HEK293 (cell line): ENCODE measurements at regions not wholly inside any gene's neighbourhood (a gene's known extent, or its start where the extent isn't known, plus 50 kb on each side); places are given as distances from the start of the nearest gene placed in this dataset.

Experiments used
- CTCF ChIA-PET: fragments of 350-600 bp; formaldehyde crosslinking; extraction: SDS; loops from one replicate; lab custom pipeline; 2021; ENCODE audit warnings: antibody characterized with exemption; lab: Yijun Ruan, JAX
- POLR2A ChIA-PET: fragments of 300-600 bp; formaldehyde crosslinking; extraction: SDS; loops from one replicate; lab custom pipeline; 2020; ENCODE audit warnings: antibody characterized with exemption, inconsistent platforms; lab: Yijun Ruan, JAX
- H3K27ac ChIP-seq: fragments of 200-500 bp; sonication (Bioruptor generic); 2 replicates; pipeline ENCODE4 v1.5.1; 2014; ENCODE audit warnings: low read depth, low read length, control low read depth, inconsistent platforms; ENCODE audit errors: extremely low read depth
- H3K36me3 ChIP-seq, 2 experiments: fragments of 200-500 bp in 1 of 2; sonication (Bioruptor generic) in 1 of 2; 1 replicate in 1 of 2; 2 replicates in 1 of 2; pipeline ENCODE4 v1.5.1; 2014 to 2017; ENCODE audit warnings: inconsistent platforms in 2 of 2, low read length in 2 of 2; ENCODE audit not compliant: control insufficient read depth in 2 of 2, insufficient read depth in 1 of 2
- H3K4me1 ChIP-seq: fragments of 200-500 bp; sonication (Bioruptor generic); 2 replicates; pipeline ENCODE4 v1.5.1; 2014; ENCODE audit warnings: mild to moderate bottlenecking, low read length, inconsistent platforms; ENCODE audit not compliant: control insufficient read depth, insufficient read depth
- H3K4me3 ChIP-seq: 2 replicates; pipeline ENCODE4 v1.5.1; 2011; ENCODE audit warnings: low read depth, mild to moderate bottlenecking, control low read depth, low read length, moderate library complexity
- H3K9me3 ChIP-seq: fragments of 200-500 bp; sonication (Bioruptor generic); 2 replicates; pipeline ENCODE4 v1.5.1; 2014; ENCODE audit warnings: low read depth, low read length, inconsistent platforms; ENCODE audit not compliant: control insufficient read depth, insufficient read depth
- BCL11B ChIP-seq: fragments of 450-650 bp; formaldehyde crosslinking; IDR thresholded peaks from 2 replicates; pipeline ENCODE4 v1.5.1; 2016; ENCODE audit warnings: low read depth, missing biosample characterization, missing genetic modification characterization
- EGR2 ChIP-seq: fragments of 450-650 bp; formaldehyde crosslinking; IDR thresholded peaks from 2 replicates; pipeline ENCODE4 v1.5.1; 2016; ENCODE audit warnings: low read depth, missing biosample characterization, missing genetic modification characterization
- WT1 ChIP-seq: fragments of 450-650 bp; formaldehyde crosslinking; IDR thresholded peaks from 2 replicates; pipeline ENCODE4 v1.5.1; 2016; ENCODE audit warnings: missing biosample characterization, missing genetic modification characterization
- ZBTB1 ChIP-seq: fragments of 450-650 bp; formaldehyde crosslinking; IDR thresholded peaks from 2 replicates; pipeline ENCODE4 v1.5.1; 2016; ENCODE audit warnings: missing biosample characterization, missing genetic modification characterization
- ZEB2 ChIP-seq: fragments of 450-650 bp; formaldehyde crosslinking; IDR thresholded peaks from 2 replicates; pipeline ENCODE4 v1.5.1; 2016; ENCODE audit warnings: missing biosample characterization, missing genetic modification characterization
- ZNF23 ChIP-seq: fragments of 450-650 bp; formaldehyde crosslinking; IDR thresholded peaks from 2 replicates; pipeline ENCODE4 v1.5.1; 2016; ENCODE audit warnings: missing biosample characterization, missing genetic modification characterization, borderline replicate concordance
- ZNF302 ChIP-seq: fragments of 450-650 bp; formaldehyde crosslinking; IDR thresholded peaks from 2 replicates; pipeline ENCODE4 v1.5.1; 2016; ENCODE audit warnings: missing biosample characterization, missing genetic modification characterization, low read depth
- ZNF335 ChIP-seq: fragments of 450-650 bp; formaldehyde crosslinking; conservative IDR thresholded peaks from 2 replicates; pipeline ENCODE4 v1.5.1; 2016; ENCODE audit warnings: missing biosample characterization, missing genetic modification characterization
- ZNF341 ChIP-seq: fragments of 450-650 bp; formaldehyde crosslinking; IDR thresholded peaks from 2 replicates; pipeline ENCODE4; 2016; ENCODE audit warnings: low read depth, missing biosample characterization, missing genetic modification characterization
- ZNF544 ChIP-seq: fragments of 450-650 bp; formaldehyde crosslinking; IDR thresholded peaks from 2 replicates; pipeline ENCODE4 v1.5.0; 2017; ENCODE audit warnings: missing biosample characterization, missing genetic modification characterization
- ZNF623 ChIP-seq: fragments of 450-650 bp; formaldehyde crosslinking; IDR thresholded peaks from 2 replicates; pipeline ENCODE4 v1.5.1; 2016; ENCODE audit warnings: missing biosample characterization, missing genetic modification characterization
- ZNF830 ChIP-seq: fragments of 450-650 bp; IDR thresholded peaks from 2 replicates; pipeline ENCODE4 v1.5.0; 2018; ENCODE audit warnings: missing biosample characterization, missing genetic modification characterization, low read depth, mild to moderate bottlenecking, moderate library complexity
- ZSCAN23 ChIP-seq: fragments of 450-650 bp; formaldehyde crosslinking; IDR thresholded peaks from 2 replicates; pipeline ENCODE4 v1.5.1; 2016; ENCODE audit warnings: missing biosample characterization, missing genetic modification characterization
- ZXDB ChIP-seq: fragments of 450-650 bp; formaldehyde crosslinking; IDR thresholded peaks from 2 replicates; pipeline ENCODE4 v1.5.1; 2016; ENCODE audit warnings: missing biosample characterization, missing genetic modification characterization
- TF ChIP-seq, protein P1 (sequence below): fragments of 450-650 bp; formaldehyde crosslinking; IDR thresholded peaks from 2 replicates; pipeline ENCODE4 v1.5.1; 2016; ENCODE audit warnings: missing biosample characterization, missing genetic modification characterization
- TF ChIP-seq, protein P2 (sequence below): fragments of 450-650 bp; formaldehyde crosslinking; IDR thresholded peaks from 2 replicates; pipeline ENCODE4 v1.5.1; 2016; ENCODE audit warnings: missing biosample characterization, missing genetic modification characterization
- TF ChIP-seq, protein P3 (sequence below): fragments of 450-650 bp; formaldehyde crosslinking; IDR thresholded peaks from 2 replicates; pipeline ENCODE4 v1.5.1; 2017; ENCODE audit warnings: missing biosample characterization, missing genetic modification characterization
- TF ChIP-seq, protein P4 (sequence below): fragments of 450-650 bp; formaldehyde crosslinking; IDR thresholded peaks from 2 replicates; pipeline ENCODE4 v1.5.1; 2016; ENCODE audit warnings: missing biosample characterization, missing genetic modification characterization
- TF ChIP-seq, protein P5 (sequence below): fragments of 450-650 bp; formaldehyde crosslinking; optimal IDR thresholded peaks from 2 replicates; pipeline ENCODE3; 2016; ENCODE audit warnings: missing biosample characterization, mild to moderate bottlenecking, missing genetic modification characterization

DNA sequence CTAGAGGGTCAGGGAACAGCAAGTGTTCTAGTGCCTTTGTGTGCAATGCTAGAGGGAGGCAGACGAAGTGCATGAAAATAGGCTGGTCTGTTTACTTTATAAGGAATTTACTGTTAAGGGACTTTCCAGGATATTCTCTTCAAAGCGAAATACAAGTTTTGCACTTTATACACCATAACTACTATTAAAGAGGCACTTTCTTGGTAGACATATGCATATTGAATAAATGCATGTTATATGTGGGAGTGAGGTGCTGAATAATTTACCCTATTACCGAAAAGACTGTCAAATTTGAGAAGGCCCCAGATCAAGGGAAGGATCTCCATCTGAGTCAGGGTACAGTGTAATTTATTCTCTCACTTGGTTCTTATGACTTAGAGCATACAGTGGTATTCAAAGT lies 310.5 kb downstream of the S1PR1 start (continued):
- no peak for TF ChIP-seq ZXDB

DNA sequence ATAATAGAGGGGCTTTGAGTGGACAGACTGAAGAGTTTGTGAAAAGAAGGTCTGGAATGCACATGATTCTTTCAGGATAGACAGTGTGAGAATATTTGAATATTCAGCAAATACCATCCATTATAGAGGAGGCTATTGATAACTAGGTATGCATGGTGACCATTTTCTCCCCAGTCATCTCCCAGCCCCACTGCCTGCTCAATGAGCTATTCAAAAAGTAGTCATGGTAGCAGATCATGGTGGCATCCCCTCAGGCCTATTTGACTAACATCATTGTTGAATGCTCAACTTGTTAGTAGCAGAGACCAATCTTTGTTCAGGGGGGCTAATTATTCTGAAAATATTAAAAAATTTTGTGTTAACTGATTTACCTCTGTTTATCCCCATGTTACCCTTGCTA lies 311.6 kb downstream of the S1PR1 start:
- POLR2A ChIA-PET = no interaction called here
- no peak overlapping the region for H3K27ac ChIP-seq
- no peaks in the 10 kb centered on the region for H3K36me3 ChIP-seq
- TF ChIP-seq, protein P1, sequence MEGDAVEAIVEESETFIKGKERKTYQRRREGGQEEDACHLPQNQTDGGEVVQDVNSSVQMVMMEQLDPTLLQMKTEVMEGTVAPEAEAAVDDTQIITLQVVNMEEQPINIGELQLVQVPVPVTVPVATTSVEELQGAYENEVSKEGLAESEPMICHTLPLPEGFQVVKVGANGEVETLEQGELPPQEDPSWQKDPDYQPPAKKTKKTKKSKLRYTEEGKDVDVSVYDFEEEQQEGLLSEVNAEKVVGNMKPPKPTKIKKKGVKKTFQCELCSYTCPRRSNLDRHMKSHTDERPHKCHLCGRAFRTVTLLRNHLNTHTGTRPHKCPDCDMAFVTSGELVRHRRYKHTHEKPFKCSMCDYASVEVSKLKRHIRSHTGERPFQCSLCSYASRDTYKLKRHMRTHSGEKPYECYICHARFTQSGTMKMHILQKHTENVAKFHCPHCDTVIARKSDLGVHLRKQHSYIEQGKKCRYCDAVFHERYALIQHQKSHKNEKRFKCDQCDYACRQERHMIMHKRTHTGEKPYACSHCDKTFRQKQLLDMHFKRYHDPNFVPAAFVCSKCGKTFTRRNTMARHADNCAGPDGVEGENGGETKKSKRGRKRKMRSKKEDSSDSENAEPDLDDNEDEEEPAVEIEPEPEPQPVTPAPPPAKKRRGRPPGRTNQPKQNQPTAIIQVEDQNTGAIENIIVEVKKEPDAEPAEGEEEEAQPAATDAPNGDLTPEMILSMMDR = no peak
- no peak for TF ChIP-seq ZNF335 (tag by site-specific recombination)
- TF ChIP-seq ZNF23 (tag by site-specific recombination) = no peak
- TF ChIP-seq, protein P2, sequence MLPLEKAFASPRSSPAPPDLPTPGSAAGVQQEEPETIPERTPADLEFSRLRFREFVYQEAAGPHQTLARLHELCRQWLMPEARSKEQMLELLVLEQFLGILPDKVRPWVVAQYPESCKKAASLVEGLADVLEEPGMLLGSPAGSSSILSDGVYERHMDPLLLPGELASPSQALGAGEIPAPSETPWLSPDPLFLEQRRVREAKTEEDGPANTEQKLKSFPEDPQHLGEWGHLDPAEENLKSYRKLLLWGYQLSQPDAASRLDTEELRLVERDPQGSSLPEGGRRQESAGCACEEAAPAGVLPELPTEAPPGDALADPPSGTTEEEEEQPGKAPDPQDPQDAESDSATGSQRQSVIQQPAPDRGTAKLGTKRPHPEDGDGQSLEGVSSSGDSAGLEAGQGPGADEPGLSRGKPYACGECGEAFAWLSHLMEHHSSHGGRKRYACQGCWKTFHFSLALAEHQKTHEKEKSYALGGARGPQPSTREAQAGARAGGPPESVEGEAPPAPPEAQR (tag by site-specific recombination) = no peak
- no peak for TF ChIP-seq ZNF830 (tag by site-specific recombination)
- TF ChIP-seq, protein P3, sequence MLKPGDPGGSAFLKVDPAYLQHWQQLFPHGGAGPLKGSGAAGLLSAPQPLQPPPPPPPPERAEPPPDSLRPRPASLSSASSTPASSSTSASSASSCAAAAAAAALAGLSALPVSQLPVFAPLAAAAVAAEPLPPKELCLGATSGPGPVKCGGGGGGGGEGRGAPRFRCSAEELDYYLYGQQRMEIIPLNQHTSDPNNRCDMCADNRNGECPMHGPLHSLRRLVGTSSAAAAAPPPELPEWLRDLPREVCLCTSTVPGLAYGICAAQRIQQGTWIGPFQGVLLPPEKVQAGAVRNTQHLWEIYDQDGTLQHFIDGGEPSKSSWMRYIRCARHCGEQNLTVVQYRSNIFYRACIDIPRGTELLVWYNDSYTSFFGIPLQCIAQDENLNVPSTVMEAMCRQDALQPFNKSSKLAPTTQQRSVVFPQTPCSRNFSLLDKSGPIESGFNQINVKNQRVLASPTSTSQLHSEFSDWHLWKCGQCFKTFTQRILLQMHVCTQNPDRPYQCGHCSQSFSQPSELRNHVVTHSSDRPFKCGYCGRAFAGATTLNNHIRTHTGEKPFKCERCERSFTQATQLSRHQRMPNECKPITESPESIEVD (tag by site-specific recombination) = no peak
- TF ChIP-seq ZNF302 (tag by site-specific recombination) = no peak
- no peak for TF ChIP-seq ZNF623 (tag by site-specific recombination)
- TF ChIP-seq ZNF341 (tag by site-specific recombination) = no peak
- no peak for TF ChIP-seq ZSCAN23
- TF ChIP-seq, protein P4, sequence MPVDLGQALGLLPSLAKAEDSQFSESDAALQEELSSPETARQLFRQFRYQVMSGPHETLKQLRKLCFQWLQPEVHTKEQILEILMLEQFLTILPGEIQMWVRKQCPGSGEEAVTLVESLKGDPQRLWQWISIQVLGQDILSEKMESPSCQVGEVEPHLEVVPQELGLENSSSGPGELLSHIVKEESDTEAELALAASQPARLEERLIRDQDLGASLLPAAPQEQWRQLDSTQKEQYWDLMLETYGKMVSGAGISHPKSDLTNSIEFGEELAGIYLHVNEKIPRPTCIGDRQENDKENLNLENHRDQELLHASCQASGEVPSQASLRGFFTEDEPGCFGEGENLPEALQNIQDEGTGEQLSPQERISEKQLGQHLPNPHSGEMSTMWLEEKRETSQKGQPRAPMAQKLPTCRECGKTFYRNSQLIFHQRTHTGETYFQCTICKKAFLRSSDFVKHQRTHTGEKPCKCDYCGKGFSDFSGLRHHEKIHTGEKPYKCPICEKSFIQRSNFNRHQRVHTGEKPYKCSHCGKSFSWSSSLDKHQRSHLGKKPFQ (tag by site-specific recombination) = no peak
- TF ChIP-seq ZEB2 (tag by site-specific recombination) = no peak
- no peak for TF ChIP-seq BCL11B (tag by site-specific recombination)
- TF ChIP-seq ZNF544 = no peak
- TF ChIP-seq EGR2 = no peak
- TF ChIP-seq WT1 = no peak
- TF ChIP-seq ZBTB1 = no peak
- TF ChIP-seq, protein P5, sequence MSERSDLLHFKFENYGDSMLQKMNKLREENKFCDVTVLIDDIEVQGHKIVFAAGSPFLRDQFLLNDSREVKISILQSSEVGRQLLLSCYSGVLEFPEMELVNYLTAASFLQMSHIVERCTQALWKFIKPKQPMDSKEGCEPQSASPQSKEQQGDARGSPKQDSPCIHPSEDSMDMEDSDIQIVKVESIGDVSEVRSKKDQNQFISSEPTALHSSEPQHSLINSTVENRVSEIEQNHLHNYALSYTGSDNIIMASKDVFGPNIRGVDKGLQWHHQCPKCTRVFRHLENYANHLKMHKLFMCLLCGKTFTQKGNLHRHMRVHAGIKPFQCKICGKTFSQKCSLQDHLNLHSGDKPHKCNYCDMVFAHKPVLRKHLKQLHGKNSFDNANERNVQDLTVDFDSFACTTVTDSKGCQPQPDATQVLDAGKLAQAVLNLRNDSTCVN (tag by site-specific recombination) = no peak
- no peaks in the 10 kb centered on the region for H3K9me3 ChIP-seq
- no peak overlapping the region for H3K4me3 ChIP-seq
- CTCF ChIA-PET = no interaction called here
- H3K4me1 ChIP-seq = no peaks in the 10 kb centered on the region
